Transverse colon (tissue), 4 donors: ENCODE measurements at regions not wholly inside any gene's neighbourhood (a gene's known extent, or its start where the extent isn't known, plus 50 kb on each side); places are given as distances from the start of the nearest gene placed in this dataset.

Experiments used
- DNase-seq: peaks from one replicate; pipeline ENCODE4 v3.0.0-alpha.2; 2019
- H3K27ac ChIP-seq, 4 donors: fragments of 200-600 bp; sonication (generic); 2 replicates each; pipeline ENCODE4 v1.5.1; 2016 to 2018; ENCODE audit warnings: inconsistent platforms in 4 of 4
- H3K27me3 ChIP-seq: fragments of 200-600 bp; sonication (generic); 2 replicates; pipeline ENCODE4 v1.5.1; 2017; ENCODE audit warnings: inconsistent platforms
- H3K36me3 ChIP-seq, 4 donors: fragments of 200-600 bp; sonication (generic); 2 replicates each; pipeline ENCODE4 v1.5.1; 2017 to 2019; ENCODE audit warnings: inconsistent platforms in 4 of 4
- H3K4me1 ChIP-seq, 4 donors: fragments of 200-600 bp; sonication (generic); 2 replicates each; pipeline ENCODE4 v1.5.1; 2017 to 2020; ENCODE audit warnings: inconsistent platforms in 4 of 4
- H3K4me3 ChIP-seq, 4 donors: fragments of 200-600 bp; sonication (generic); 1 replicate in 1 of 4; 2 replicates in 3 of 4; pipeline versions ENCODE4 v1.5.1 to v1.6.1; 2017 to 2019; ENCODE audit warnings: inconsistent platforms in 4 of 4
- H3K9me3 ChIP-seq, 2 donors: fragments of 200-600 bp; sonication (generic); 2 replicates each; pipeline ENCODE4 v1.5.1; 2017 to 2019; ENCODE audit warnings: inconsistent platforms in 2 of 2
- CTCF ChIP-seq, 5 experiments: fragments of 200-600 bp in 3 of 5; fragments of 450-650 bp in 2 of 5; sonication (generic) in 3 of 5; IDR thresholded peaks; 1 replicate in 2 of 5; 2 replicates in 3 of 5; pipeline ENCODE4 v1.5.1; 2016 to 2017; ENCODE audit warnings: antibody characterized with exemption in 5 of 5, inconsistent platforms in 3 of 5, mild to moderate bottlenecking in 2 of 5, moderate library complexity in 1 of 5
- EP300 ChIP-seq: sonication (generic); formaldehyde crosslinking; IDR thresholded peaks from one replicate; pipeline ENCODE4 v1.6.1; 2017; ENCODE audit warnings: antibody characterized with exemption, low read depth
- POLR2A ChIP-seq: fragments of 450-650 bp; IDR thresholded peaks from one replicate; pipeline ENCODE4 v1.6.1; 2016; ENCODE audit warnings: antibody characterized with exemption, mild to moderate bottlenecking, moderate library complexity
- POLR2AphosphoS5 ChIP-seq, 3 donors: sonication (generic); formaldehyde crosslinking; IDR thresholded peaks; one replicate each; pipeline ENCODE4 v1.6.1; 2016; ENCODE audit warnings: antibody characterized with exemption in 3 of 3
- WGBS, 2 donors: methylation state at CpG; one replicate each; pipeline ENCODE4 v1.1.5; 2018; ENCODE audit warnings: low coverage in 1 of 2; 5-methylcytosine and 5-hydroxymethylcytosine counted together
- in situ Hi-C, 4 donors: fragments of 200-750 bp; cut with MboI; loops; one replicate each; pipeline versions ENCODE4 v1.15.0 to v1.15.1; 2017; ENCODE audit warnings: low sequenced_read_pairs in 3 of 4, low pct_ligation_motif_present in 1 of 4, low pct_unique_long_range_greater_than_20kb in 1 of 4
- intact Hi-C: fragments of 100-400 bp; cut with DNase I; formaldehyde crosslinking; loops from one replicate; pipeline ENCODE4 v1.15.1; 2023; ENCODE audit warnings: low total_unique reads

GRCh38 chr1:10942542-10942912 is 69.9 kb upstream of the TARDBP start:
- no peak overlapping the region for H3K27ac ChIP-seq
- 53% methylated on average over 6 of the region's 6 CpGs; no CpG with 5 or more reads in 1 of the 2 donors for WGBS, 2 donors
- TF ChIP-seq POLR2AphosphoS5 (IDR thresholded peaks at IDR 0.05) (no peak), CTCF (IDR thresholded peaks at IDR 0.05) (no peak), POLR2A (no peak), EP300 (no peak)
- in situ Hi-C loops = no loop called here
- no peaks in the 10 kb centered on the region for H3K36me3 ChIP-seq
- intact Hi-C loops = no loop called here
- H3K27me3 ChIP-seq = no peaks in the 10 kb centered on the region
- peaks cover 8 to 41% (median 31%) of the 10 kb centered on the region in 4 donors for H3K4me1 ChIP-seq
- no peaks in the 10 kb centered on the region for H3K9me3 ChIP-seq
- DNase-seq = no peak
- no peak overlapping the region for H3K4me3 ChIP-seq

GRCh38 chr1:10943041-10943440 is 69.4 kb upstream of the TARDBP start:
- in situ Hi-C loops (no loop called here), intact Hi-C loops (no loop called here)
- TF ChIP-seq POLR2A = no peak
- TF ChIP-seq POLR2AphosphoS5 (IDR thresholded peaks at IDR 0.05) = no peak
- TF ChIP-seq CTCF (IDR thresholded peaks at IDR 0.05) = no peak
- TF ChIP-seq EP300 = no peak
- WGBS, 2 donors = 20 to 60% methylated on average over 1 to 7 of the region's 7 CpGs
- Histone ChIP-seq H3K36me3 (no peaks in the 10 kb centered on the region), H3K27ac (peak overlapping the region in 1 of 4 donors; percentile 66), H3K4me3 (no peak overlapping the region), H3K4me1 (peaks cover 8 to 41% (median 31%) of the 10 kb centered on the region in 4 donors), H3K9me3 (no peaks in the 10 kb centered on the region), H3K27me3 (no peaks in the 10 kb centered on the region)
- no peak for DNase-seq

- peak; percentile 75 for DNase-seq
- intact Hi-C loops (no loop called here), in situ Hi-C loops (no loop called here)
- 0 to 4% methylated on average over 1 to 23 of the region's 23 CpGs for WGBS, 2 donors
- Histone ChIP-seq H3K27me3 (no peaks in the 10 kb centered on the region), H3K36me3 (no peaks in the 10 kb centered on the region), H3K9me3 (no peaks in the 10 kb centered on the region), H3K4me3 (peak overlapping the region in 3 of 4 donors; percentile 16 to 23 (median 23)), H3K27ac (peak overlapping the region; percentile 5 to 66 (median 36)), H3K4me1 (peaks cover 8 to 41% (median 31%) of the 10 kb centered on the region in 4 donors)
- TF ChIP-seq POLR2AphosphoS5 (IDR thresholded peaks at IDR 0.05) (no peak), EP300 (no peak), POLR2A (no peak), CTCF (IDR thresholded peaks at IDR 0.05) (no peak)
Observed at GRCh38 chr1:10943991-10944730, 68.3 kb upstream of the TARDBP start.

- intact Hi-C loops (no loop called here), in situ Hi-C loops (no loop called here)
- no peaks in the 10 kb centered on the region for H3K27me3 ChIP-seq
- TF ChIP-seq POLR2A (no peak), CTCF (IDR thresholded peaks at IDR 0.05) (no peak), EP300 (no peak), POLR2AphosphoS5 (IDR thresholded peaks at IDR 0.05) (no peak)
- 43 to 81% methylated on average over 8 to 19 of the region's 19 CpGs for WGBS, 2 donors
- no peaks in the 10 kb centered on the region for H3K36me3 ChIP-seq
- DNase-seq = no peak
- no peaks in the 10 kb centered on the region for H3K9me3 ChIP-seq
- peaks cover 8 to 33% (median 31%) of the 10 kb centered on the region in 4 donors for H3K4me1 ChIP-seq
- no peak overlapping the region for H3K4me3 ChIP-seq
- no peak overlapping the region for H3K27ac ChIP-seq
Observed at GRCh38 chr1:10945991-10946509, 66.4 kb upstream of the TARDBP start.
